ENCODE measurements at regions not wholly inside any gene's neighbourhood (a gene's known extent, or its start where the extent isn't known, plus 50 kb on each side); places are given as distances from the start of the nearest gene placed in this dataset.

- no peak overlapping the region for H3K27ac ChIP-seq (ENCODE audit: low read length, poor library complexity, severe bottlenecking)
- H4K8ac ChIP-seq (ENCODE audit: low read length): no peak overlapping the region
- no peaks in the 10 kb centered on the region for H3K9me3 ChIP-seq (ENCODE audit: control insufficient read depth, low read length)
- no peak overlapping the region for H2BK5ac ChIP-seq (ENCODE audit: low read depth, low read length, poor library complexity, severe bottlenecking)
- no peak overlapping the region for H2AK5ac ChIP-seq (ENCODE audit: low read length, severe bottlenecking)
- WGBS: 79% methylated on average over 17 of the region's 17 CpGs
- DNase-seq: no peak
- peak overlapping the region in 1 of 2 experiments; percentile 79 for H3K18ac ChIP-seq (ENCODE audit: low read depth in 1 of 2, low read length in 2 of 2)
- no peak overlapping the region for H2BK15ac ChIP-seq (ENCODE audit: low read depth, poor library complexity, severe bottlenecking)
- H3K36me3 ChIP-seq (ENCODE audit: control insufficient read depth in 1 of 2, insufficient read depth in 2 of 2, low read depth in 1 of 2, low read length in 2 of 2): no peaks in the 10 kb centered on the region
- no peak overlapping the region for H3K9ac ChIP-seq (ENCODE audit: low read length)
- H3K4me1 ChIP-seq (ENCODE audit: control insufficient read depth, insufficient read depth, low read depth, low read length): peaks cover 36% of the 10 kb centered on the region
- no peak overlapping the region for H3K4me3 ChIP-seq (ENCODE audit: insufficient read depth in 1 of 2, low read depth in 1 of 2, low read length in 2 of 2)
- H3K14ac ChIP-seq (ENCODE audit: low read length in 2 of 2): peak overlapping the region in 1 of 2 experiments; percentile 44
- H3K23ac ChIP-seq (ENCODE audit: low read length in 2 of 2): no peak overlapping the region
- H3K4ac ChIP-seq (ENCODE audit: low read depth in 1 of 2, low read length in 2 of 2): no peak overlapping the region
- H4K91ac ChIP-seq (ENCODE audit: low read length): peak overlapping the region; percentile 14
- no peak overlapping the region for H2BK120ac ChIP-seq (ENCODE audit: low read depth, low read length)
- H3K79me1 ChIP-seq (replicated peaks; ENCODE audit: low read length, poor library complexity, severe bottlenecking): no peaks in the 10 kb centered on the region
- no peaks in the 10 kb centered on the region for H3K27me3 ChIP-seq (ENCODE audit: control insufficient read depth in 1 of 2, insufficient read depth in 1 of 2, low read length in 2 of 2)
- no peak overlapping the region for H2AFZ ChIP-seq (ENCODE audit: low read depth, low read length)
- no peak overlapping the region for H3K4me2 ChIP-seq (ENCODE audit: low read length, poor library complexity, severe bottlenecking)
- H2BK12ac ChIP-seq (ENCODE audit: low read length in 2 of 2): peak overlapping the region in 1 of 2 experiments; percentile 7
Observed at GRCh38 chr9:129408535-129409215, 212.2 kb downstream of the C9orf50 start.

DNA sequence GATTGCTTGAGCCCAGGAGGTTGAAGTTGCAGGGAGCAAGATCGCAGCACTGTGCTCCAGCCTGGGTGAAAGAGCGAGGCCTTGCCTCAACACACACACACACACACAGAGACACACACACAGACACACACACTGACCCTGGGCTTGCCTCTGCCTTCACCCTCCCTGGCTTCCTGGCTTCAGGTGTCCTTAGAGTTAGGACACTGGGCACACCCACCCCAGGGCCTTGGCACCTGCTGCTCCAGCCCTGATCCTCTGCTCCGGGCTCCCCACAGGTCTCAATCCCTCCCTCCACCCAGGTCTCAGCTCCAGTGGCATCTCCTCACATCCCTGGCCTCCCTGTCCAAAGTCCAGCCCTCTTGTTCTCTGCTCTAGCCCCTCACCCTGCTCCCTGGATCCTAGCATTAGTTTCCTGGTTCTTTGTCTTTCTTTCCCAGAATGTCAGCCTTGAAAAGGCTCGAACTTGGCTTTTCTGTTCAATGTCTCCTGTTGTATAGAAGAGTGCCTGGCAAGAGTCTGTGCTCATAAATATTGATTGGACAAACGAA lies 212.9 kb downstream of the C9orf50 start:
- Histone ChIP-seq H3K4ac (ENCODE audit: low read depth in 1 of 2, low read length in 2 of 2) (peak overlapping the region; percentile 3 to 25), H4K91ac (ENCODE audit: low read length) (peak overlapping the region; percentile 58), H2AK5ac (ENCODE audit: low read length, severe bottlenecking) (peak overlapping the region; percentile 59), H3K23ac (ENCODE audit: low read length in 2 of 2) (no peak overlapping the region), H2AFZ (ENCODE audit: low read depth, low read length) (no peak overlapping the region), H4K8ac (ENCODE audit: low read length) (peak overlapping the region; percentile 43), H2BK12ac (ENCODE audit: low read length in 2 of 2) (peak overlapping the region; percentile 69 to 80), H3K27me3 (ENCODE audit: control insufficient read depth in 1 of 2, insufficient read depth in 1 of 2, low read length in 2 of 2) (no peaks in the 10 kb centered on the region), H3K14ac (ENCODE audit: low read length in 2 of 2) (peak overlapping the region in 1 of 2 experiments; percentile 18), H3K27ac (ENCODE audit: low read length, poor library complexity, severe bottlenecking) (no peak overlapping the region), H3K9me3 (ENCODE audit: control insufficient read depth, low read length) (no peaks in the 10 kb centered on the region), H2BK120ac (ENCODE audit: low read depth, low read length) (no peak overlapping the region), H2BK15ac (ENCODE audit: low read depth, poor library complexity, severe bottlenecking) (peak overlapping the region; percentile 2), H3K4me1 (ENCODE audit: control insufficient read depth, insufficient read depth, low read depth, low read length) (peaks cover 37% of the 10 kb centered on the region), H3K79me1 (replicated peaks; ENCODE audit: low read length, poor library complexity, severe bottlenecking) (no peaks in the 10 kb centered on the region), H3K9ac (ENCODE audit: low read length) (no peak overlapping the region), H3K4me3 (ENCODE audit: insufficient read depth in 1 of 2, low read depth in 1 of 2, low read length in 2 of 2) (no peak overlapping the region), H3K36me3 (ENCODE audit: control insufficient read depth in 1 of 2, insufficient read depth in 2 of 2, low read depth in 1 of 2, low read length in 2 of 2) (no peaks in the 10 kb centered on the region), H2BK5ac (ENCODE audit: low read depth, low read length, poor library complexity, severe bottlenecking) (no peak overlapping the region), H3K4me2 (ENCODE audit: low read length, poor library complexity, severe bottlenecking) (no peak overlapping the region), H3K18ac (ENCODE audit: low read depth in 1 of 2, low read length in 2 of 2) (no peak overlapping the region)
- no peak for DNase-seq
- WGBS: 80% methylated on average over 4 of the region's 5 CpGs

GRCh38 chr9:129406278-129407225 lies 214.3 kb downstream of the C9orf50 start:
- no peak overlapping the region for H3K4me3 ChIP-seq (ENCODE audit: insufficient read depth in 1 of 2, low read depth in 1 of 2, low read length in 2 of 2)
- H2BK15ac ChIP-seq (ENCODE audit: low read depth, poor library complexity, severe bottlenecking): no peak overlapping the region
- H2AK5ac ChIP-seq (ENCODE audit: low read length, severe bottlenecking): no peak overlapping the region
- no peak overlapping the region for H3K4me2 ChIP-seq (ENCODE audit: low read length, poor library complexity, severe bottlenecking)
- H3K27me3 ChIP-seq (ENCODE audit: control insufficient read depth in 1 of 2, insufficient read depth in 1 of 2, low read length in 2 of 2): no peaks in the 10 kb centered on the region
- 78% methylated on average over 24 of the region's 25 CpGs for WGBS
- no peaks in the 10 kb centered on the region for H3K79me1 ChIP-seq (replicated peaks; ENCODE audit: low read length, poor library complexity, severe bottlenecking)
- H2BK120ac ChIP-seq (ENCODE audit: low read depth, low read length): no peak overlapping the region
- peak overlapping the region in 1 of 2 experiments; percentile 61 for H3K4ac ChIP-seq (ENCODE audit: low read depth in 1 of 2, low read length in 2 of 2)
- H4K8ac ChIP-seq (ENCODE audit: low read length): no peak overlapping the region
- no peak overlapping the region for H3K23ac ChIP-seq (ENCODE audit: low read length in 2 of 2)
- no peak overlapping the region for H2BK5ac ChIP-seq (ENCODE audit: low read depth, low read length, poor library complexity, severe bottlenecking)
- no peaks in the 10 kb centered on the region for H3K36me3 ChIP-seq (ENCODE audit: control insufficient read depth in 1 of 2, insufficient read depth in 2 of 2, low read depth in 1 of 2, low read length in 2 of 2)
- H2AFZ ChIP-seq (ENCODE audit: low read depth, low read length): no peak overlapping the region
- H3K14ac ChIP-seq (ENCODE audit: low read length in 2 of 2): peak overlapping the region in 1 of 2 experiments; percentile 15
- peak overlapping the region; percentile 22 to 45 for H2BK12ac ChIP-seq (ENCODE audit: low read length in 2 of 2)
- DNase-seq: no peak
- no peaks in the 10 kb centered on the region for H3K9me3 ChIP-seq (ENCODE audit: control insufficient read depth, low read length)
- H4K91ac ChIP-seq (ENCODE audit: low read length): peak overlapping the region; percentile 76
- peaks cover 42% of the 10 kb centered on the region for H3K4me1 ChIP-seq (ENCODE audit: control insufficient read depth, insufficient read depth, low read depth, low read length)
- no peak overlapping the region for H3K9ac ChIP-seq (ENCODE audit: low read length)
- H3K27ac ChIP-seq (ENCODE audit: low read length, poor library complexity, severe bottlenecking): no peak overlapping the region
- H3K18ac ChIP-seq (ENCODE audit: low read depth in 1 of 2, low read length in 2 of 2): no peak overlapping the region

DNA sequence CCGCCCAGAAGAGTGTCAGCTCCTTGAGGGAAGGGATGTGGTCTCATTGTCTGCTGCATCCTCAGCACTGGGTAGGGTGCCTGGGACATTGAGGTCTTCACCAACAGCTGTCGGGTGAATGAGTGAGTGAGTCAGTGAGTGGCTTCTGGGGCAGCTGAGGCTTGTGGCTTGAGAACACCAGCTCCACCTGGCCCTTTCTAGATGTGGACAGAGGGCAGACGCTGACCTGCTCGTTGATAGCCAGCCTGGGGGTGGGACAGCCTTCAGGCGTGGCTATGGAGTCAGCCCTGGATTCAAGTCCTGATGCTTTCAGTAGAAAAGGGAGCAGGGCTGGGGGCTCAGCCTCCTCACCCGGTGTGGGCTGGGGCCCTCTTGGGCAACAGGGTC lies 215.1 kb downstream of the C9orf50 start:
- H2BK120ac ChIP-seq (ENCODE audit: low read depth, low read length): no peak overlapping the region
- peak overlapping the region; percentile 76 for H4K91ac ChIP-seq (ENCODE audit: low read length)
- no peaks in the 10 kb centered on the region for H3K79me1 ChIP-seq (replicated peaks; ENCODE audit: low read length, poor library complexity, severe bottlenecking)
- H2AK5ac ChIP-seq (ENCODE audit: low read length, severe bottlenecking): no peak overlapping the region
- H3K27ac ChIP-seq (ENCODE audit: low read length, poor library complexity, severe bottlenecking): no peak overlapping the region
- peak overlapping the region; percentile 0 to 59 for H2BK12ac ChIP-seq (ENCODE audit: low read length in 2 of 2)
- DNase-seq: no peak
- no peak overlapping the region for H2BK5ac ChIP-seq (ENCODE audit: low read depth, low read length, poor library complexity, severe bottlenecking)
- 88% methylated on average over 6 of the region's 6 CpGs for WGBS
- no peak overlapping the region for H3K9ac ChIP-seq (ENCODE audit: low read length)
- peaks cover 42% of the 10 kb centered on the region for H3K4me1 ChIP-seq (ENCODE audit: control insufficient read depth, insufficient read depth, low read depth, low read length)
- no peak overlapping the region for H3K23ac ChIP-seq (ENCODE audit: low read length in 2 of 2)
- H3K27me3 ChIP-seq (ENCODE audit: control insufficient read depth in 1 of 2, insufficient read depth in 1 of 2, low read length in 2 of 2): no peaks in the 10 kb centered on the region
- no peak overlapping the region for H3K4me2 ChIP-seq (ENCODE audit: low read length, poor library complexity, severe bottlenecking)
- H2BK15ac ChIP-seq (ENCODE audit: low read depth, poor library complexity, severe bottlenecking): no peak overlapping the region
- no peak overlapping the region for H3K4ac ChIP-seq (ENCODE audit: low read depth in 1 of 2, low read length in 2 of 2)
- H3K14ac ChIP-seq (ENCODE audit: low read length in 2 of 2): peak overlapping the region in 1 of 2 experiments; percentile 6
- no peaks in the 10 kb centered on the region for H3K36me3 ChIP-seq (ENCODE audit: control insufficient read depth in 1 of 2, insufficient read depth in 2 of 2, low read depth in 1 of 2, low read length in 2 of 2)
- H3K18ac ChIP-seq (ENCODE audit: low read depth in 1 of 2, low read length in 2 of 2): peak overlapping the region; percentile 26 to 64
- no peaks in the 10 kb centered on the region for H3K9me3 ChIP-seq (ENCODE audit: control insufficient read depth, low read length)
- H3K4me3 ChIP-seq (ENCODE audit: insufficient read depth in 1 of 2, low read depth in 1 of 2, low read length in 2 of 2): no peak overlapping the region
- H4K8ac ChIP-seq (ENCODE audit: low read length): peak overlapping the region; percentile 14
- no peak overlapping the region for H2AFZ ChIP-seq (ENCODE audit: low read depth, low read length)

All from mesenchymal stem cell (in vitro differentiated cells and primary cell).